Liver (tissue), 8 donors: ENCODE measurements at regions not wholly inside any gene's neighbourhood (a gene's known extent, or its start where the extent isn't known, plus 50 kb on each side); places are given as distances from the start of the nearest gene placed in this dataset.

ENCODE experiments used
- DNase-seq: peaks from one replicate; pipeline ENCODE4 v3.0.0-alpha.2; 2017; ENCODE audit warnings: low spot score
- H3K27ac ChIP-seq, 2 donors: one replicate each; pipeline ENCODE4 v1.7.0; 2013; ENCODE audit warnings: inconsistent platforms in 2 of 2, low read length in 2 of 2, control low read depth in 1 of 2, low read depth in 1 of 2, mild to moderate bottlenecking in 1 of 2
- H3K27me3 ChIP-seq, 4 donors: one replicate each; pipeline versions ENCODE4 v1.6.1 to v1.7.0; 2013; ENCODE audit warnings: low read length in 3 of 4, inconsistent platforms in 1 of 4, mild to moderate bottlenecking in 1 of 4, moderate library complexity in 1 of 4; ENCODE audit not compliant: control insufficient read depth in 4 of 4, insufficient read depth in 4 of 4
- H3K36me3 ChIP-seq, 4 donors: one replicate each; pipeline versions ENCODE4 v1.6.1 to v1.7.0; 2013; ENCODE audit warnings: low read length in 3 of 4, mild to moderate bottlenecking in 3 of 4, low read depth in 1 of 4, moderate library complexity in 1 of 4; ENCODE audit not compliant: control insufficient read depth in 4 of 4, insufficient read depth in 3 of 4
- H3K4me1 ChIP-seq, 4 donors: one replicate each; pipeline versions ENCODE4 v1.6.1 to v1.7.0; 2013; ENCODE audit warnings: low read length in 3 of 4, mild to moderate bottlenecking in 3 of 4, moderate library complexity in 1 of 4; ENCODE audit not compliant: control insufficient read depth in 4 of 4, insufficient read depth in 4 of 4
- H3K4me3 ChIP-seq, 3 donors: one replicate each; pipeline versions ENCODE4 v1.6.1 to v1.7.0; 2013; ENCODE audit warnings: low read length in 3 of 3, control low read depth in 1 of 3, low read depth in 1 of 3, mild to moderate bottlenecking in 1 of 3
- H3K9ac ChIP-seq, 2 donors: one replicate each; pipeline ENCODE4 v1.7.0; 2013; ENCODE audit warnings: low read length in 2 of 2, mild to moderate bottlenecking in 2 of 2, moderate library complexity in 2 of 2, control low read depth in 1 of 2, low read depth in 1 of 2
- H3K9me3 ChIP-seq, 4 donors: one replicate each; pipeline versions ENCODE4 v1.6.1 to v1.7.0; 2013; ENCODE audit warnings: low read length in 3 of 4; ENCODE audit not compliant: control insufficient read depth in 4 of 4
- ATF3 ChIP-seq: IDR thresholded peaks from 2 replicates; pipeline ENCODE4 v1.6.1; 2016; ENCODE audit warnings: antibody characterized with exemption
- CTCF ChIP-seq: fragments of 150-350 bp; IDR thresholded peaks from 2 replicates; pipeline ENCODE4 v1.5.1; 2017; ENCODE audit warnings: improper control_type of control experiment, low read depth, low read length; ENCODE audit not compliant: missing input control
- EGR1 ChIP-seq, 2 donors: IDR thresholded peaks; 2 replicates each; pipeline ENCODE4 v1.6.1; 2016 to 2018; ENCODE audit warnings: antibody characterized with exemption in 2 of 2, low read depth in 2 of 2
- FOXA1 ChIP-seq: IDR thresholded peaks from 2 replicates; pipeline ENCODE4 v1.6.1; 2016; ENCODE audit warnings: antibody characterized with exemption
- FOXA2 ChIP-seq: IDR thresholded peaks from 2 replicates; pipeline ENCODE4 v1.6.1; 2016; ENCODE audit warnings: antibody characterized with exemption
- GABPA ChIP-seq, 2 donors: IDR thresholded peaks in 1 of 2; conservative IDR thresholded peaks in 1 of 2; 2 replicates each; pipeline ENCODE4 v1.6.1; 2016; ENCODE audit warnings: antibody characterized with exemption in 2 of 2, mild to moderate bottlenecking in 1 of 2, moderate library complexity in 1 of 2
- HNF4A ChIP-seq, 2 donors: conservative IDR thresholded peaks; 2 replicates each; pipeline ENCODE4 v1.6.1; 2016; ENCODE audit warnings: antibody characterized with exemption in 2 of 2, mild to moderate bottlenecking in 2 of 2
- HNF4G ChIP-seq: IDR thresholded peaks from 2 replicates; pipeline ENCODE4 v1.6.1; 2016; ENCODE audit warnings: antibody characterized with exemption
- JUND ChIP-seq, 2 donors: IDR thresholded peaks; 2 replicates each; pipeline ENCODE4 v1.6.1; 2016; ENCODE audit warnings: antibody characterized with exemption in 2 of 2
- MAX ChIP-seq: IDR thresholded peaks from 2 replicates; pipeline ENCODE4 v1.6.1; 2016; ENCODE audit warnings: antibody characterized with exemption
- NR2F2 ChIP-seq: IDR thresholded peaks from 2 replicates; pipeline ENCODE4 v1.6.1; 2016; ENCODE audit warnings: antibody characterized with exemption
- RAD21 ChIP-seq, 2 donors: IDR thresholded peaks; 2 replicates each; pipeline ENCODE4 v1.6.1; 2016; ENCODE audit warnings: antibody characterized with exemption in 2 of 2, mild to moderate bottlenecking in 2 of 2
- REST ChIP-seq: IDR thresholded peaks from 2 replicates; pipeline ENCODE4 v1.6.1; 2016; ENCODE audit warnings: antibody characterized with exemption, mild to moderate bottlenecking
- RXRA ChIP-seq, 2 donors: IDR thresholded peaks; 2 replicates each; pipeline ENCODE4 v1.6.1; 2017 to 2018; ENCODE audit warnings: antibody characterized with exemption in 2 of 2, mild to moderate bottlenecking in 1 of 2
- SP1 ChIP-seq: IDR thresholded peaks from 2 replicates; pipeline ENCODE4 v1.6.1; 2018; ENCODE audit warnings: antibody characterized with exemption, mild to moderate bottlenecking
- TAF1 ChIP-seq: conservative IDR thresholded peaks from 2 replicates; pipeline ENCODE4 v1.6.1; 2016; ENCODE audit warnings: antibody characterized with exemption, mild to moderate bottlenecking
- YY1 ChIP-seq: IDR thresholded peaks from 2 replicates; pipeline ENCODE4 v1.6.1; 2016; ENCODE audit warnings: antibody characterized with exemption, mild to moderate bottlenecking
- WGBS: extraction: QIAGEN DNeasy Blood & Tissue Kit; methylation state at CpG from one replicate; pipeline ENCODE4 v1.1.7; 2013; 5-methylcytosine and 5-hydroxymethylcytosine counted together
- donor health status: healthy.
- donor health status: healthy.
- donor health status: healthy.
- donor health status: healthy.
- donor health status: healthy.

GRCh38 chr18:76725445-76725844 is 96.9 kb upstream of the ZNF236 start:
- 47% methylated on average over 2 of the region's 2 CpGs for WGBS
- Histone ChIP-seq H3K36me3 (no peaks in the 10 kb centered on the region), H3K27ac (no peak overlapping the region), H3K9ac (no peak overlapping the region), H3K27me3 (no peaks in the 10 kb centered on the region), H3K4me1 (no peaks in the 10 kb centered on the region), H3K9me3 (peaks cover 0 to 2% (median 0%) of the 10 kb centered on the region in 4 donors), H3K4me3 (no peak overlapping the region)
- TF ChIP-seq JUND (IDR thresholded peaks at IDR 0.05), result no peak
- TF ChIP-seq RXRA (IDR thresholded peaks at IDR 0.05), result no peak
- no peak for TF ChIP-seq GABPA (IDR thresholded peaks at IDR 0.05 in 1 of 2, conservative IDR thresholded peaks at IDR 0.05 in 1 of 2)
- DNase-seq, result no peak

- WGBS, result 91% methylated on average over 14 of the region's 14 CpGs
- no peaks in the 10 kb centered on the region for H3K9me3 ChIP-seq
- H3K27ac ChIP-seq, result no peak overlapping the region
- H3K4me3 ChIP-seq, result no peak overlapping the region
- H3K9ac ChIP-seq, result no peak overlapping the region
- no peak for DNase-seq
- H3K36me3 ChIP-seq, result no peaks in the 10 kb centered on the region
- TF ChIP-seq NR2F2 (no peak), MAX (no peak), SP1 (no peak), FOXA1 (no peak), TAF1 (no peak), HNF4G (no peak), ATF3 (no peak)
- H3K27me3 ChIP-seq, result no peaks in the 10 kb centered on the region
- no peaks in the 10 kb centered on the region for H3K4me1 ChIP-seq
Observed at GRCh38 chr18:76722224-76723061, 99.9 kb upstream of the ZNF236 start.

GRCh38 chr18:76721207-76721996 is 101.0 kb upstream of the ZNF236 start:
- 85% methylated on average over 9 of the region's 9 CpGs for WGBS
- DNase-seq, result no peak

More at GRCh38 chr18:76721207-76721996, 101.0 kb upstream of the ZNF236 start:
- Histone ChIP-seq H3K27me3 (no peaks in the 10 kb centered on the region), H3K4me1 (no peaks in the 10 kb centered on the region), H3K9me3 (no peaks in the 10 kb centered on the region), H3K9ac (no peak overlapping the region), H3K36me3 (no peaks in the 10 kb centered on the region), H3K27ac (no peak overlapping the region), H3K4me3 (no peak overlapping the region)
- TF ChIP-seq EGR1 (IDR thresholded peaks at IDR 0.05; ENCODE audit: low read depth in 2 of 2) (no peak), FOXA2 (no peak), HNF4A (conservative IDR thresholded peaks at IDR 0.05) (no peak), JUND (IDR thresholded peaks at IDR 0.05) (no peak), REST (no peak), TAF1 (no peak), CTCF (no peak), RAD21 (IDR thresholded peaks at IDR 0.05) (no peak), HNF4G (no peak), YY1 (no peak)
